HG02852 (cell line): ENCODE measurements at regions not wholly inside any gene's neighbourhood (a gene's known extent, or its start where the extent isn't known, plus 50 kb on each side); places are given as distances from the start of the nearest gene placed in this dataset.

Source experiments
- ATAC-seq: cut with Tn5 transposase; IDR thresholded peaks from one replicate; pipeline ENCODE4 v1.9.1; 2021; ENCODE audit warnings: mild to moderate bottlenecking, moderate library complexity; ENCODE audit not compliant: unreplicated experiment

GRCh38 chr5:68555907-68556681 lies 340.5 kb downstream of the PIK3R1 start:
- ATAC-seq, result no peak

- ATAC-seq, result no peak
Measured at GRCh38 chr5:68557162-68557936, 341.8 kb downstream of the PIK3R1 start.

GRCh38 chr5:68562308-68562707 lies 346.8 kb downstream of the PIK3R1 start:
- ATAC-seq, result no peak

DNA sequence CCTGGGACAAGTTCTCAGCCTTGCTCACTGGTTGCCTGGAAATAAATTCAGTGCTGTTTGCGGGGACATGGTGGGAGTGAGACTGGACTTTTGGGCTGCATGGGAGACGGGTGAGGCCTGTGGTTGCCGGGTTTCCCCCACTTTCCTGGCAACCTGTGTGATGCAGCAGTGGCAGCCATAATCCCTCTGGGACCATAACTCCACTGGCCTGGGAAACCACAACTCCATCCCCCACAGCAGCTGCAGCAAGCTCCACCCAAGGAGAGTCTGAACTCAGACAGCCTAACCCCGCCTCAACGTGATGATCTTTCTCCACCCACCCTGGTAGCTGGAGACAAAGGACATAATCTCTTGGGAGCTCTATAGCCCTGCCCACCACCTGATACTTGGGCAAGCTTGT lies 349.9 kb downstream of the PIK3R1 start:
- ATAC-seq, result peak; percentile 76

DNA sequence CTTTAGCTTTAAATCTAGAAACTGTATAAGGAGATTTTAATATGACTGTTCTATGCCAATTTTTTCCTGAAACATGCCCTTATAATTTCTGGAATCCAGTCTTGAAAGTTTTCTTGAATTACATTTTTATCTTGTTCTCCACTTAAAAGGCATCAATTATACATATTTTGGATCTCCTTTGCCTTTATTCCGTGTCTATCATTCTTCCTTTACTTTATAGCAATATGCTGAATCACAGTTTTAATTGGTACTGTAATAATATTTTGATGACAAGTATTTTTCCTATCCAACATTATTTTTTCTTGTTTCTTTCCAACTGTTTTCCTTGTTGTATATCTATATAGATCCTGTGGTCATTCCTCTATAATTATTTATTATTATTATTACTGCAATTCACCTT lies 361.2 kb downstream of the PIK3R1 start:
- no peak for ATAC-seq

- no peak for ATAC-seq
Measured at GRCh38 chr5:68582284-68582683, 366.7 kb downstream of the PIK3R1 start.

DNA sequence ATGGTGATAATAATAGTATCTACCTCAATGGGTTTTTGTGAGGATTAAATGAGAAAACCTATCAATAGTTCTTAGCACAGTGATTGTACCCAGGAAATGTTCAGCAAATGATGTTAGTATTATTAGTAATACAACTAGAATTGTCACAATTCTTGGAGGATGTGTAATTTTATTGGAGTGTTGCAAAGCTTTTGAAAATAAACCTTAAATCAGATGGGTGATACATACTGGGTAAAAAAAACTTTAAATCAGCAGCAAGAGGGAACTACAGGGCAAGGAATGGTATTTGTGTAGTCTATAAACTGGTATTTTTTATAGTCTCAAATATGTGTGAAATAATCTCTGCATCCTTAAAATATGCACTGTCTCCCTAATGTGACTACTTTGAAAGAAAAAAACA lies 371.6 kb downstream of the PIK3R1 start:
- ATAC-seq, result no peak

DNA sequence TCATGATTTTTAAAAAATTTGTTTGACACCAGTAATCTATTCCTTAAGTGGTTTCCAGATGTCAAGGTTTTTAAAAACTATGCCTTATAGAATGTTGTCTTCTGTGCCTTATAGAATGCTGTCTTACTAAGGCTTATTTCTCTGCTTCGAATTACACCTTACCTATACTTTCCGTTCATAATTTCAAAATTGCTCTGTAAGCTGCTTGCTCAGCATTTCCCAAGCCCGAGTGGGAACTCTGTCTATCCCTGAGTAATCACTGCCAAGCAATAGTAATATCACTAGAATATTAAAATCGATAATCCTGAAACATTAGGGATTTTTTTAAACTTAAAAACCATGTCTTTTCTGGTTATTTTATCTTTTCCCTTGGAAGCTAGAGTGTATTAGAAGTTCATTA lies 376.3 kb downstream of the PIK3R1 start:
- ATAC-seq, result no peak

DNA sequence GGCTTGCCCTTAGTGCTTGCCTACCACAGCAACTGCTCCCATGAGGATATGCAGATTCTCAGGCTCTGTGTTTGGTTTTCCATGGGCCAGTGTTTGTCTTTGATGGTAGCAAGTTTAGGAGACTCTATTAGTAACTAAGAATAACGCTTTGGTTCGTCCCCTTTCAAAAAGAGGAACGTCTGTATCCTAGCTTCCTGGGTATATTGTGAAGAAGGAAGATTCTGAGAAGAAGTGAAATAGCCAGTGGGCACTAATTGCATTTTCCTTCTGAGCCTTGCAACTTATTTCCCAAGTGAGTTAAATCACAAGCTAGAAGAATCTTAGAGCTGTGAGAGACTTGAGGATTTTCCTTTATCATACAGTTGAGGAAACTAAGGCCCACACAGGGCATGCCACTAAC lies 376.8 kb downstream of the PIK3R1 start:
- no peak for ATAC-seq

DNA sequence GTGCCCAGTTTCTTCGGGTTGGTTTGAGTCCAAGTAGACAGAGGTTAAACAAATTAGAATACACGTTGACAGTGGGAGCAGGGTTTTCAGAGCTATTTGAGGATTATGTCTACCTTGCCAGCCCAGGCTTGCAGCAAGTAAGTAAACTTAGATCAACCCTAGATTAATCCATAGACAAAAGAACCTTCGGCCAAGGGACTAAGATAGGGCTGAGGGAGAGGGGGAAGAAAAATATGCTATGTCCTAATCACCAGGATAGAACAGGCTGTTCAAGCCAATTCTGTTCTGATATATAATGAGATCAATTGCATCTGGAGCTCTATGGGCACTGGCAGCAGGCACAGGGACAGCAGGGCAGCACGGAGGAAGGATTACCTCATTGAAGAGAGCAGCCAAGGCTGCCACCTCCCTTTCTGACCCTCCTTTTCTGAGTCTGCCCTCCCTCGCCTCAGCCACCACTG lies 377.7 kb downstream of the PIK3R1 start:
- no peak for ATAC-seq

DNA sequence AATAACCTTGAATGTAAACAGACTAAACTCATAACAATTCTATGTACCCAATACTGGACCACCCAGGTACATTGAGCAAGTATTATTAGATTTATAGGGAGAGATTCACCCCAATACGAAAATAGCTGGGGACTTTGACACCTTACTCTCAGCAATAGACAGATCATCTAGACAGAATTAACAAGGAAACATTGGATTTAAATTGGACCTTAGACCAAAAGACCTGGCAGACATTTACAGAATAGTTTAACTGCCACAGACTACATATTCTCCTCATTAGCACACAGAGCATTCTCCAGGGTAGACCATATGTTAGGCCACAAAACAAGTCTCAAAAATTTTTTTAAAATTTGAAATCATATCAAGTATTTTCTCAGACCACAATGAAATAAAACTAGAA lies 397.4 kb downstream of the PIK3R1 start:
- no peak for ATAC-seq

DNA sequence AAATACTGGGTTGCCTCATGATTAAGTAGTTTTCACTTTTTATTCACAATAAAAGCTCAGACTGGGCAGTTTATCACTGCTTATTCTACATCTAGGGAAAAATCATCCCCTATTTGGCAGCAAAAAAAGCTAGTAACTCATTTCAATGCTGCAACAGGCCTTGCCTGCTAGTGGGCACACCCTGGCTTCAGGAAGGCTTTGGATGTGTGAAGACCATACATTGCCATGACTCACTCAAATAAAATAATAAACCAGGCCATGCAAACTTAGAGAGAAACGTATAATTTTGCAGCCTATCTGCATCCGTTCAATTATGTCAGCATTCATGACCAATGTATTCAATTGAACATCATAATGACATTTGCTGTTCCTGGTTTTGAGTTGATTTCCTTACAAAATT lies 402.9 kb downstream of the PIK3R1 start:
- ATAC-seq, result no peak

DNA sequence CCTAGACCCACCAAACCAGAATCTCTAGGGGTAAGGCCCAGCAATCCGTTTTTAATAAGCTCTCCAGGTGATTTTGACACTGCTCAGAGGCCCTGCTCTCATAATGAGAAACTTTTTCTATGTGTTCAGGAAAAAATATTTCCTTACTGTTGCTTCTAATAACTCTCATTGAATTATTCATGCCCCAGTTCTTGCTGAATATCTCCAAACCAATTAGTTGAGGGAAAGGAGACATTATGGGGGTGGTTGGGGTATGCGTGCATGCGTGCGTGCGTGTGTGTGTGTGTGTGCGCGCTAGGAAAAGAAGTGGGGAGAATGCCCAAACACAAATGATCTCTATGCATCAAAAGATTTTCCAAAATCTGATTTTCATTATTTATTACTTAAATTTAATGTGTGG lies 411.4 kb downstream of the PIK3R1 start:
- ATAC-seq, result no peak

- ATAC-seq, result no peak
Measured at GRCh38 chr5:68628082-68628814, 412.7 kb downstream of the PIK3R1 start.

- no peak for ATAC-seq
Measured at GRCh38 chr5:68630354-68630753, 414.8 kb downstream of the PIK3R1 start.

- no peak for ATAC-seq
Measured at GRCh38 chr5:68631884-68632283, 416.3 kb downstream of the PIK3R1 start.

DNA sequence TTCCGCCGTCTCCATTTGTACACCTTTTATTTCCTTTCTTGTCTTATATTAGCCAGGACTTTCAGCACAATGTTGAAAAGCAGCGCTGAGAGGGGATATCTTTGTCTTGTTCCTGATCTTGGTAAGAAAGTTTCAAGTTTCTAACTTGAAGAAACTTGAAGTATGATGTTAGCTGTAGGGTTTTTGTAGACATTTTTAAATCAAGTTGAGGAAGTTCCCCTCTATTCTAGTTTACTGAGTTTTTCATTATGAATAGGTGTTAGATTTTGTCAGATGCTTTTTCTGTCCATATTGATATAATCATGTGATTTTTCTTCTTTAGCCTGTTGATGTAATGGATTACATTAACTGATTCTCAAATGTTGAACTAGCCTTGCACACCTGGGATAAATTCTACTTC lies 425.7 kb downstream of the PIK3R1 start:
- peak; percentile 40 for ATAC-seq

DNA sequence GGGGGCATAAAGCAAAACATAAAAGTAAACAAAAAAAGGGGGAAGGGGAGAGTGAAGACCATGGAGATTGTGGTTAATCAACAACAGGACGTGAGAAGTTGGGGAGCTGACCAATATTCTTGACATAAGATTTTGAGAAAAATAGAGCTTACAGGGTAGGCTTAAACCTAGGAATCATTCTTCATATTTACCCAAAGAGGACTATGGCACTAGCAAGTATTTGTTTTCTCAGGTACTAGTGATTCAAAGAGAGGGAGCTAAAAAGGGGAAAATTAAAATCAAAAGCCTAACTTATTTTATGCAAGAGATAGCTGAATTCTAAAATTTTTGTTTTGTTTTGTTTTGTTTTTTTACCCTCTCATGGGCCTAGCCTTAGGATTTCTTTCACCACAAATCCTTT lies 427.5 kb downstream of the PIK3R1 start:
- ATAC-seq, result no peak

GRCh38 chr5:68644971-68645370 lies 429.4 kb downstream of the PIK3R1 start:
- peak; percentile 98 for ATAC-seq

GRCh38 chr5:68646144-68646543 lies 430.6 kb downstream of the PIK3R1 start:
- ATAC-seq, result no peak

DNA sequence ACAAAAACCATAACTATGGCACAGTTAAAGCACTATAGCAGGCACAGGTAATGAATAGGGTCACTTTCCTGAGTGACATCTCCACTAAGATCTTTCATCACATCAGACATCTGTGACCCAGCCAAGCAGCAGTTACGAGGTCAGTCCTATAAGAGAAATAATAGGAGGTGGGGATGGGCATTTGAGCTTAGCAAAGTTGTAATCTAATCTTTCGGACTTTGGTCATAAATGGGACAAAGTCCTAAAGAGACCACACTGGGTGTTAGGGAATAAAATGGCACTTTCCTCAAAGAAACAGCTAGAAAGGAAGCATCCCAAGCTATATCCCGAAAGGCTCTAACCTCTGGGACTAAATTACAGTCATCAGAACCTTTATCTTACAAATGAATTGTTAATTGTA lies 432.2 kb downstream of the PIK3R1 start:
- no peak for ATAC-seq
